ENCODE measurements at regions not wholly inside any gene's neighbourhood (a gene's known extent, or its start where the extent isn't known, plus 50 kb on each side); places are given as distances from the start of the nearest gene placed in this dataset.

DNA sequence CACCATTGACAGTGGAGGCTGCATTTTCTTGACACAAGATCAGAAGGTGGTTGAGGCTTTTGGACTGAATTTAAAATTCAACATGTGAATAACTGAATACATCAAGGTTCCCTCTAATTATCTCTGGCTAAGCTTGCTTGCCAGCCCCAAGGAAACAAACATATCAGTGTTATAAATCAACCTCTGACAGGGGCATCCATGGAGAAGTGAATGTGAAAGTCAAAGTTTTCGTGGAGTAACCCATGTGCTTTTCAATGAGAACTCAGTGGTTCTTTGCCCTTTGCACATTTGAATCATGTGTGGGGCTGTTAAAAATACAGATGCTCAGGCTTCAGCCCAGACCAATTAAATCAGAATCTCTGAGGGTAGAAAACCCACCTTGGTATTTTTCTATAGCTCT lies 128.9 kb downstream of the LRRC70 start:
- no peak for DNase-seq

DNA sequence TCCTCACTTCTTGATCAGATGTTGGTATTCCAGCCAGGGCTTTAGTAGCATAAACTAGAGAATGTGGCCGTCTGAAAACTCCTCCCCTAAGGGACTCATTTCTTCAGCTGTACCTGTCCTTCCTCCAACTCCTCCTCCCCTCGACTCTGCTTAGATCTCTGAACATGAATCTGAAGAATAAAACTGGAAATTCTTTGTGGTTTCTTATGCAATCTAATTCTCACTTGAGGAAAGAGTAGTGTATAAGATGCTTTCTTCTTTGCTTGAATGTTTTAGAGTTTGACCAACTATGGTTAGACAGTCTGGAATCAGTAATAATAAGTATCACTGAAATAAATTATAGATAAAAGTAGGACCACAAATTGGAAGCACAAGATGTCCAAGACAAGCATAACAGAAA lies 128.5 kb downstream of the LRRC70 start:
- DNase-seq = no peak

DNA sequence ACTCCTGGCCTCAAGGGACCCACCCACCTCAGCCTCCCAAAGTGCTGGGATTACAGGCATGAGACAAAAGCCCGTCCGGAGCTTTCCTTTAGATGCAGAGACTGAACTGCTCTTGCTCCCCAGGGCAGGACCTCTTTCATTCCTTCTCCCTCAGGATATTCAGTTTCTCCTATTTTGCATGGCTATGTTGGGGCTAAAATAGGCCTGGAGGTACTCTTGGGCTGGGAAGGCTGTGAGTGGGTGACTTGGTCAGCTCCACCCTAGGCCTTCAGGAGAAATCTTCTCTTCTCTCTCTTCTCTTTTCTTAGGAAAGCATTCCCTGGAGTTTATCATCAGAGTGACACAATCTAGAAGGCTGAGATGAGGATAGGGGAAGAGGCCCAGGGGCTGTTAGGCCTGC lies 126.4 kb downstream of the LRRC70 start:
- DNase-seq = no peak

DNA sequence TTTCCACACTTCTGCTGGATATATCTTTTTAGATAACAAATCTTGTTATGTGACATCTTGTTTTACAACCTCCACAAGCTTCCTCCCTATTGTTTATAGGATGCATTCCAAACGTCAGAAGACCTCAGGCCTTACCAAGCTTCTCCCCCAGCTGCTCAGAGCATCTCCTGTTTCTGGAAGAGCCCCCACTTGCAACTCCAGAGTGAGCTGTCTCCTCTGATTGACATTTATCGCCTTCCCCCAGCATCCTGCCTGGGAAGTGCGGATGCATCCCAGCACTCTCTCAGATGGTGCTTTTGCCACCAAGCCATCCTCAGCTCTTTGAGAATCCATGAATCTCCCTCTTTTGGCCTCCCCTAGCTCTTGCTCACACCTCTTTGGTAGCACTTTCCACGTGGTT lies 123.5 kb downstream of the LRRC70 start:
- DNase-seq = no peak

DNA sequence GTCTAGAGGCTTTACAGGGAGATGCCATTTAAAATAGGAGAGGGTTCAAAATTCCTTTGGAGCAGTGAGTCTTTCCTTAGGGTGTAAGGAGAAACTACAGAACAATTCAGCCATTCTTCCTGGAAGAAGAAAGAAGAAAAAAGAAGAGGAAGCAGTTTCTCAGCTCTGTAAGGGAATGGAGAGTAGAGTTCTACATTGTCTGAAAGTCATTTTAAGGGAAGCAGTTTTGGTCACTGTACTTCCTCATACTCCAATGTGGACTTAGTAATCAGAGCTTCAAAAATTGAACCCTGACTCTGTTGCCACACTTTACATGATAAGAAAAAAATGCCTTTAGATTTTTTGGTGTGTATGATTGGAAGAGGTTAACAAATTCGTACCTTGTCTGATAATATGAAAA lies 122.4 kb downstream of the LRRC70 start:
- no peak for DNase-seq

DNA sequence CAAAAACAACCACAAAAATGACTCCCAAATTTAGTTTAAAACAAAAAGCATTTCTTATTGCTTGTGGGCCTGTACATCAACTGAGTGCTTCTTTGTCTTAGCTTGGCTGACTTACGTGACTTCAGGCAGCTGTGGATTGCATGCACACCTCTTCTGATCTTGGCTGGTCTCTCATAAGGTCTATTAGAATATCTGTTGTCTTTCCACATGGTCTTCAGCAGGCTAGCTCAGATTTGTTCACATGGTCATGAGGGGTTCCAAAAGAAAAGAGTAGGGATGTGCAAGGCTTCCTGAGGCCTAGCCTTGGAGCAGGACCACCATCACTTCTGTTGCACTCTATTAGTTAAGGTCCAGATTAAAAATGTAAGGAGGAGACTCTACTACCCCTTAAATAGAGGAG lies 120.1 kb downstream of the LRRC70 start:
- DNase-seq = no peak

DNA sequence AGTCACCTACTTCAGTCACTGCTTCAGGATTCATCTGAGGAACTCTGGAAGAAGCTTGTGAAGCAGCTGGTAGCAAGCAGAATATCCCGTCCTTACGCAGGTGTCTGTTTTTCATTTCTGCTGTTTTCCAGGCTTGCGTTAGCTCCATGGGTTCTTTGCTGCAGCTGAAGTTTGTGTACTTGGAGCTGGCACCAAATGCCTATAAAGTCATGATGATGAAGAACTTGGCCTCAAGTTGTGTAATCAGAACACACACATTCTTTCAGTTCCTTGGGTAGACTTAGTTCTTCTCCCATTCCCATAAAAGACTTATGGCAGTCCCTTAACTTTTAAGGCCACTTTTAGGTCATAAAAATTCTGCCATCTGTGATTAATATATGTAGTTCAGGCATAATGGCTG lies 116.7 kb downstream of the LRRC70 start:
- no peak for DNase-seq

DNA sequence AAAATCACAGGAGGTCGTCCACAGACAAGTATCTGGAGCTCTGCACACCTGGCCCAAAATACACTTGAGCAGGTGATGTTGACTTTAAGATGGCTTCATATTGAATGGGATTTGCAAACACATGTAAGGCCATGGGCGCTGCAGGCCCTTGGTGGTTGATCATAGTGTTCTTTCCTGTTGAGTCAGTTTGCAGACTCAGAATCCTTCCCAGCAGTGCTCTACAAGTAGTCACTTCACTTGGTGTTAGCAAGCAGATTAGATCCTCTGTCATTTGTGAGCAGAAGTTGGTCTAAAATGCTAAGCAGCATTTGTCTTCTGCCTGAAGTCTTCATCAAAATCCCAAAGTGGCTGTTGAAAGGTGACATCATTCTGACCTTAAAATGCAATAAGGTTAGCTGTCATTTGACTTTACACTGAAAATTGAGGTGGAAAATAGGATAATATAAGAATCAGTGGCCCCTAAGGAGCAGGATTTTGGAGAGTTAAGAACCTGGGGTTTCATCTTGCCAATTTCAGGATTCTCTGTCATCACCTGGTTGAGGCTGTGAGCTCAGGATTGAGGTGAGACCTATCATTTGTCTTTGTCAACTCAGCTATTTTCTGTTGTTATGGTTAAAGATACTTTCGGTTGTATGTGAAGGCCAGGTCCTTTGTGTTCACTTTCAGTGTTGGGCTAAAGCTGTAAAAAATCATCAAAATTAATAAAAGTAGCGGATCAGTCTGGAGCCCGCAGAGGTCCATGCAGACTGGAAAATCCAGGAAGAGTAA lies 114.5 kb downstream of the LRRC70 start:
- DNase-seq = no peak

DNA sequence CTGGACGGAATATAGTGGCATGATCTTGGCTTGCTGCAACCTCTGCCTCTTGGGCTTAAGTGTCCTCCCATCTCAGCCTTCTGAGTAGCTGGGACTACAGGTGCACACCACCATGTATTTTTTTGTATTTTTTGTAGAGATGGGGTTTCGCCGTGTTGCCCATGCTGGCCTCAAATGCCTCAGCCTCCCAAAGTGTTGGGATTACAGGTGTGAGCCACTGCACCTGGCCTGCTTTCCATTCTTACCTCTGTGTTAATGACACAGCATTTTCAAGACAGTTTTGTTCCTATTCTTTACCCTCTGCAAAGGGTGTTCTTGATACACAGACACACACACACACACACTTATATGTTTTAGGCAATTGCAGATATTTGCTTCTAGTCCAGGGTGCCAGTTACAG lies 113.3 kb downstream of the LRRC70 start:
- no peak for DNase-seq

DNA sequence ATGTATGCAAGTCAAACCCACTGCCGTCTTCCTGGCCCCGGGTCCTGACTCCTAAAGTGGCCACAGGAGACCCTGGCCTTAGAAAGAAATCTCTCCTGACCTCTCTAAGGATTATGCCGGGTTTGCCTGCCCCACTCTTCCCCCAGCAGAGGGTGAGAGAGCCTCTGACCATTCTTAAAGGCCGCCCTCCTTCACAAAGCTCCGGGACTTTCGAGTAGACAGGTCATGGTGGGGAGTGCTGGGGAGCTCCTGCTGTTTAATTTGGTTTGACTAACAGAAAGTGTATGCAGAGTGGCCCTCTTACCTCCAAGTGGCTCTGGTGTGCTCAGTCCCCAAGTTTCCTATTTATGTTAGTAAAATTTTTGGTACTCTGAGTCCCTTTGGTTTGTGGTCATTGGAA lies 111.8 kb downstream of the LRRC70 start:
- DNase-seq = no peak

DNA sequence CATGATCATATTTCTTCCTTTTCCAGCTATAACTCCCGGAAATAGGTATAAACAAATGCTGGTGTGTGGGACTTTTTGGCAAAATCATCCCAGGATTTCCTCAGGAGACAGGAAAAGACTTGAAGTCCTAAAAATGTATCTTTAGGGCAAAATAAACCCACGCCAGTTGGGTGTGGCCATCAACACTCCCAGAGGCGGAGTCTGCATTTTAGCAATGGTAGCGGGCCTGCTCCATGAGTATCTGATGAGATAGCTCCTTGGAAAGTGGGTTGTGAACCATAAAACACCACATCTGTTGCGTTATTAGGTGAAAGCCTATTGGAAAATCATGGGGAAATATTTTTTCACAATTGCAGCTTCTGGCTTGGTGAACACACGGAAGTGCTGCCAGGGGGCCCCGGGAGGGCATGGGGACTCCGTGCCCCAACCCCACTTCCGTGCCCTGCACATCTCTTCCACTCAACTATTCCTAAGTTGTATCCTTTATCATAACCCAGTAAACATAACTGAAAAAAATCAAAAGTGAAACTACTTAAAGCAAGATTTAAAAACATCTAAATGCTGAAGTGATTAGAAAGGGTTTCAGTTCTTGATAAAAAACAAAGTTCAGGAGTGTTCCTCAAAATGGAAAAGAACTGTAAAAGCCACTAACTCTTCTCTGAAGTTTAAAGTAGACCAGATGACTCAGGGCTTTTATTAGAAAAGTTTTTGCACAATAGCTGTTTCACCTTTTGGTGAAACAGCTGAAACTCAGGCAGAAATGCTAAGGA lies 111.2 kb downstream of the LRRC70 start:
- DNase-seq = no peak

DNA sequence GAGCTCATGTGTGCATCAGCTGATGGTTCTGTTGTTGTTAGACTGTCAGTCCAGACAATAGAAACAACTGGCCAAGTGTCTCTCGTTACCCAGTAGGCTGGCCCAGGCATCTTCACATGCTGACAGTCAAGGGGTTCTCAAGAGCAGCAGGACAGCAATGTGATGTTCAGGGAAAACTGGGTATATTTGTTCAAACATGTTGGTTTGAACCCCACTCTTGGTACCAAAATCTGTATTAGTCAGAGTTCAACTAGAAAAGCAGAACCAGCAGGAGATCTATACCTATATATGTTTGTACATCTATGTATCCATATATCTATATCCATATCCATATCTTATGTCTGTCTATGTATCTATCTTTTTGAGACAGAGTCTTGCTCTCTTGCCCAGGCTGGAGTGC lies 108.1 kb downstream of the LRRC70 start:
- no peak for DNase-seq

DNA sequence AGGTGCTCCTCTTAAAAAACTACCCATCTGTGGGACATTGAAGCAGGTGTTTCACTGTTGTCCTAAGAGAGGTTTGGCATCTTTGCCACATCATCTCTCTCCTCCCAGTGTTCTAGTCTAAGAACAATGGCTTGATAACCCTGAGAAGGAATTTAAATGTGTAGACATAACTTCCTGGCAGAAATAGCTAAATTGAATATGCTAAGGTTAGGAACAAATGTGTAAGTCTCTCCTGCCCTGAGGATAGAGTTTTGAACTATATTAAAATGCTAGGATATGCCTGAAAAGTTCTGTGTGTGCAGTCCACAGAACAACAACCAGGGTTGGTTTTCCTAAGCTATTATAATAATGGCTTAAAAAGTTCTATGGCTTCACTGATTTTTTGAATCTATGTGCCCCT lies 106.6 kb downstream of the LRRC70 start:
- no peak for DNase-seq

DNA sequence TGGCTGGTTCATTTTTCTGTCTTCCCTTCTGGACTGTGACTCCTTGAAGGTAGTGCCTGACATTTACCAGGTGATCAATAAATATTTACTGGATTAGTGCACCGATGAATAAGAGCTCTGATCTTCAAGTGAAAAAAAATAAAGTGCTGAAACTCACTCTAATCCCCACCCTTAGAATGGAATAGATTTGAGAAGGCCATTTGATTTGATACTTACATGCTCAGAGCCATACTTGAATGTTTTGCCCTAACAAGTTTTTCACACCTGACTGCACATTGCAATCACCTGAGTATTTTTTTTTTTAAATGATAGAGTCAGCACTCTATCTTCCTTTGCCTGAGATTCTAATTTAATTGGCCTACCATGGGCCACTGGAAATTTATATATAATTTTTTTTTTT lies 105.7 kb downstream of the LRRC70 start:
- no peak for DNase-seq

DNA sequence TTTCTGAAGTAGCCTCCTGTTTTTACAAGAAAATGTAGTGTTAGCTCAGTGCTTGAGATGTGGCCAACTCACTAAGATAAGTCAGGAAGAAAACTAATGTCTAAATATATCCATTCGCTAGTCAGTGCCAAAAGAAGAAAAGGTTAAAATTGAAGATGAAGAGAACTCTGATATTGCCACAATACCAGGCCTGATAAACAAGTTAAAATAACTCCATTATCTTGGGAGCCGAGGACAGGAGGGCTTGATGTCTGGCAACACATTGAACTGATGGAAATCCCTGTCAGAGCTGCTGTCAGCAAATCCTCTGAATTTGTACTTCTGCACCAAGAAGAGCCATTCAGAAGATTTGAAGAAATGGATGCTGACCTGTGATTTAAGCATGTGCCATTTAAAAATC lies 103.4 kb downstream of the LRRC70 start:
- no peak for DNase-seq

DNA sequence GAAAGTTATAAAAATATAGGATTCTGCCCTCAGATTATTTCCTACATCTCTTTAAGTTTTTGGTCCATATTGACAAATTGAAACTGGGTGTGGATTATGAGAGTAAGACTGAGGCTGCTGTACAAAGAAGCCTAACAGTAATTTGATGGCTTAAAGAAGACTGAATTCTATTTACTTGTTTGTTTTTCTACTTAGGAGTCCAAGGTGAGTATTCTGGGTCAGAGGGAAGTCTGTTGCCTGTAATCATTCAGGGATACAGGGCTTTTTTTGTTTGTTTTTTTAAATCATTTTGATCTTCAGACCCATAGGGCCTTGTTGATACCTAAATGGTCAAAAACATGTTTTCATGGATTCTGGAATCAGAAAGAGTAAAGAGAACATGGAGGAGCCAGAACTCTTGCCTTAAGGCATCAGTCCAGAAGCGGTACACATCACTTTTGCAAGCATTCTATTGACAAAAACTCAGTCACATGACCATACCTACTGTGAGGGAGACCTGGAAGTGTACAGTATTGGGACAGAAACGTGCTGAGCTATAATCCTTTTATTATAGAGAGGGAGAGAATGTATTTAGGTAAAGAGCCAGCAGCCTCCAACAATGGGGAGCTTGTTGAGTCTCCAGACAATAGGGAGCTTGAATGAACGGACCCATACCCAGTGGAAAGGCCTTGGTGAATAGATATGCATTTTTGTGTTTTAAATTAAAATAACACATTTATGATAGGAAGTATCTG lies 102.7 kb downstream of the LRRC70 start:
- no peak for DNase-seq

DNA sequence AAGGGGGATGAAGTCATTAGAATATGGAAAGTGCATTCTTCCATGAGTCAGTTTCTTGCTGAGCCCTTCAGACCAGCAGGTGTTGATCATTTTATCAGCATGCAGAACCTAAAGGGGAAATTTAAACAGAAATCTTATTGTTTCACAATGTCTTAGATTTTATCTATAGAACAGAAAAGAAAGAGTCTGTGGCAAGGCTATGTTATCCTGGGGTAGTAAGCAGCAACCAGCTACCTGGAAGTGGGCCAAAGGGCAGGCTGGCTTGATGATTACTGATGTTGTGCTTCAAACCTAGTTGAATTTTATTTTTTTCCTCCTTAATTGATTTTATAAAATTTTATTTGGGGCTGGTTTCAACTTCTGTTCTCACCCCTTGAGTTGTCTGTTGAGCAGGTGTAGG lies 101.5 kb downstream of the LRRC70 start:
- no peak for DNase-seq
